ENCODE measurements at regions not wholly inside any gene's neighbourhood (a gene's known extent, or its start where the extent isn't known, plus 50 kb on each side); places are given as distances from the start of the nearest gene placed in this dataset.

GRCh38 chr18:27793013-27793785 lies 383.7 kb downstream of the CDH2 start:
- Histone ChIP-seq H3K4me2 (no peak overlapping the region), H3K27ac (no peak overlapping the region), H2AFZ (replicated peaks) (peak overlapping the region; percentile 27), H3K27me3 (no peaks in the 10 kb centered on the region), H3K79me2 (ENCODE audit: low read depth) (no peaks in the 10 kb centered on the region), H3K36me3 (no peaks in the 10 kb centered on the region), H3K9me3 (ENCODE audit: low read depth) (no peaks in the 10 kb centered on the region), H3K4me1 (peaks cover 31% of the 10 kb centered on the region), H3K4me3 (no peak overlapping the region), H3F3A (ENCODE audit: low read depth) (no peaks in the 10 kb centered on the region), H4K20me1 (ENCODE audit: low read depth) (no peaks in the 10 kb centered on the region), H3K9ac (no peak overlapping the region)
- H3K27me3 Mint-ChIP-seq (ENCODE audit: insufficient read depth, low read depth): peaks cover 2% of the 10 kb centered on the region
- no peak overlapping the region for H3K27ac Mint-ChIP-seq
- TF ChIP-seq EZH2 (IDR thresholded peaks at IDR 0.05) (no peak), CTCF (IDR thresholded peaks at IDR 0.05) (no peak), EZH2phosphoT487 (IDR thresholded peaks at IDR 0.05) (no peak)
- DNase-seq (ENCODE audit: low spot score): no peak
- no peaks in the 10 kb centered on the region for H3K4me1 Mint-ChIP-seq
- H3K36me3 Mint-ChIP-seq: peaks cover 1% of the 10 kb centered on the region
- no peaks in the 10 kb centered on the region for H3K9me3 Mint-ChIP-seq
- H3K4me3 Mint-ChIP-seq: no peak overlapping the region

- Histone ChIP-seq H3F3A (ENCODE audit: low read depth) (no peaks in the 10 kb centered on the region), H3K9ac (no peak overlapping the region), H3K4me1 (peaks cover 35% of the 10 kb centered on the region), H3K4me2 (no peak overlapping the region), H3K36me3 (no peaks in the 10 kb centered on the region), H2AFZ (replicated peaks) (no peak overlapping the region), H3K9me3 (ENCODE audit: low read depth) (no peaks in the 10 kb centered on the region), H3K27me3 (no peaks in the 10 kb centered on the region), H3K79me2 (ENCODE audit: low read depth) (no peaks in the 10 kb centered on the region), H4K20me1 (ENCODE audit: low read depth) (no peaks in the 10 kb centered on the region), H3K4me3 (no peak overlapping the region), H3K27ac (no peak overlapping the region)
- TF ChIP-seq EZH2 (IDR thresholded peaks at IDR 0.05): no peak
- TF ChIP-seq CTCF (IDR thresholded peaks at IDR 0.05): no peak
- no peak for TF ChIP-seq EZH2phosphoT487 (IDR thresholded peaks at IDR 0.05)
- peaks cover 2% of the 10 kb centered on the region for H3K27me3 Mint-ChIP-seq (ENCODE audit: insufficient read depth, low read depth)
- peaks cover 1% of the 10 kb centered on the region for H3K36me3 Mint-ChIP-seq
- peaks cover 27% of the 10 kb centered on the region for H3K4me1 Mint-ChIP-seq
- DNase-seq (ENCODE audit: low spot score): no peak
- peaks cover 9% of the 10 kb centered on the region for H3K9me3 Mint-ChIP-seq
- H3K27ac Mint-ChIP-seq: no peak overlapping the region
- no peak overlapping the region for H3K4me3 Mint-ChIP-seq
Observed at GRCh38 chr18:27789406-27789805, 387.5 kb downstream of the CDH2 start.

- peaks cover 1% of the 10 kb centered on the region for H3K36me3 Mint-ChIP-seq
- peaks cover 34% of the 10 kb centered on the region for H3K4me1 ChIP-seq
- H3K79me2 ChIP-seq (ENCODE audit: low read depth): no peaks in the 10 kb centered on the region
Observed at GRCh38 chr18:27787547-27787946, 389.4 kb downstream of the CDH2 start.

More at GRCh38 chr18:27787547-27787946, 389.4 kb downstream of the CDH2 start:
- Mint-ChIP-seq H3K4me1 (peaks cover 28% of the 10 kb centered on the region), H3K27ac (peak overlapping the region; percentile 1), H3K27me3 (ENCODE audit: insufficient read depth, low read depth) (peaks cover 2% of the 10 kb centered on the region), H3K9me3 (peaks cover 9% of the 10 kb centered on the region), H3K4me3 (no peak overlapping the region)
- Histone ChIP-seq H2AFZ (replicated peaks) (no peak overlapping the region), H3K27me3 (no peaks in the 10 kb centered on the region), H3K9ac (no peak overlapping the region), H3K36me3 (no peaks in the 10 kb centered on the region), H4K20me1 (ENCODE audit: low read depth) (no peaks in the 10 kb centered on the region), H3K27ac (no peak overlapping the region), H3K9me3 (ENCODE audit: low read depth) (no peaks in the 10 kb centered on the region), H3K4me2 (no peak overlapping the region), H3K4me3 (no peak overlapping the region), H3F3A (ENCODE audit: low read depth) (no peaks in the 10 kb centered on the region)
- DNase-seq (ENCODE audit: low spot score): no peak
- TF ChIP-seq EZH2 (IDR thresholded peaks at IDR 0.05): no peak
- TF ChIP-seq EZH2phosphoT487 (IDR thresholded peaks at IDR 0.05): no peak
- TF ChIP-seq CTCF (IDR thresholded peaks at IDR 0.05): no peak
